Transverse colon (tissue), 4 donors: ENCODE measurements at regions not wholly inside any gene's neighbourhood (a gene's known extent, or its start where the extent isn't known, plus 50 kb on each side); places are given as distances from the start of the nearest gene placed in this dataset.

ENCODE experiments used
- CTCF ChIP-seq, 5 experiments: fragments of 200-600 bp in 3 of 5; fragments of 450-650 bp in 2 of 5; sonication (generic) in 3 of 5; IDR thresholded peaks; 1 replicate in 2 of 5; 2 replicates in 3 of 5; pipeline ENCODE4 v1.5.1; 2016 to 2017; ENCODE audit warnings: antibody characterized with exemption in 5 of 5, inconsistent platforms in 3 of 5, mild to moderate bottlenecking in 2 of 5, moderate library complexity in 1 of 5
- EP300 ChIP-seq: sonication (generic); formaldehyde crosslinking; IDR thresholded peaks from one replicate; pipeline ENCODE4 v1.6.1; 2017; ENCODE audit warnings: antibody characterized with exemption, low read depth
- POLR2A ChIP-seq: fragments of 450-650 bp; IDR thresholded peaks from one replicate; pipeline ENCODE4 v1.6.1; 2016; ENCODE audit warnings: antibody characterized with exemption, mild to moderate bottlenecking, moderate library complexity
- POLR2AphosphoS5 ChIP-seq, 3 donors: sonication (generic); formaldehyde crosslinking; IDR thresholded peaks; one replicate each; pipeline ENCODE4 v1.6.1; 2016; ENCODE audit warnings: antibody characterized with exemption in 3 of 3

- TF ChIP-seq POLR2AphosphoS5 (IDR thresholded peaks at IDR 0.05) (no peak), CTCF (IDR thresholded peaks at IDR 0.05) (no peak), POLR2A (no peak), EP300 (no peak)
These were observed 360.5 kb downstream of the KIF16B start for GRCh38 chr20:16212790-16213189.
